HEK293T (cell line): ENCODE measurements at regions not wholly inside any gene's neighbourhood (a gene's known extent, or its start where the extent isn't known, plus 50 kb on each side); places are given as distances from the start of the nearest gene placed in this dataset.
"Not testable (repeated sequence)": the region's sequence is repeated elsewhere in the genome, so short reads cannot be mapped to it uniquely, and the experiment has no call there.

Source experiments
- CTCF ChIA-PET: fragments of 350-600 bp; formaldehyde crosslinking; extraction: SDS; loops from one replicate; lab custom pipeline; 2021; ENCODE audit warnings: antibody characterized with exemption, inconsistent platforms; lab: Yijun Ruan, JAX
- POLR2A ChIA-PET: fragments of 350-600 bp; formaldehyde crosslinking; extraction: SDS; loops from one replicate; lab custom pipeline; 2020; ENCODE audit warnings: antibody characterized with exemption, inconsistent platforms; lab: Yijun Ruan, JAX
- DNase-seq: peaks from one replicate; pipeline ENCODE4 v3.0.0; 2012; ENCODE audit warnings: mixed read lengths; ENCODE audit errors: extremely low spot score
- ARNT ChIP-seq: fragments of 450-650 bp; IDR thresholded peaks from 2 replicates; pipeline ENCODE4 v1.6.1; 2017; ENCODE audit warnings: mild to moderate bottlenecking
- BHLHE40 ChIP-seq: fragments of 450-650 bp; IDR thresholded peaks from 2 replicates; pipeline ENCODE4 v1.6.1; 2016; ENCODE audit warnings: mild to moderate bottlenecking, moderate library complexity, borderline replicate concordance
- CTBP1 ChIP-seq: fragments of 450-650 bp; IDR thresholded peaks from 2 replicates; pipeline ENCODE4 v1.6.1; 2016; ENCODE audit warnings: borderline replicate concordance
- ELF4 ChIP-seq: fragments of 450-650 bp; IDR thresholded peaks from 2 replicates; pipeline ENCODE4 v1.6.1; 2017; ENCODE audit warnings: antibody characterized with exemption
- FOXA1 ChIP-seq: fragments of 450-650 bp; IDR thresholded peaks from 2 replicates; pipeline ENCODE4 v1.6.1; 2016; ENCODE audit warnings: mild to moderate bottlenecking
- FOXK2 ChIP-seq: fragments of 450-650 bp; IDR thresholded peaks from 2 replicates; pipeline ENCODE4 v1.6.1; 2016; ENCODE audit warnings: mild to moderate bottlenecking
- FOXM1 ChIP-seq: fragments of 450-650 bp; IDR thresholded peaks from 2 replicates; pipeline ENCODE4 v1.6.1; 2017; ENCODE audit warnings: mild to moderate bottlenecking, borderline replicate concordance
- HDGF ChIP-seq: fragments of 450-650 bp; IDR thresholded peaks from 2 replicates; pipeline ENCODE4 v1.6.1; 2017; ENCODE audit warnings: antibody characterized with exemption, borderline replicate concordance
- L3MBTL2 ChIP-seq: fragments of 450-650 bp; conservative IDR thresholded peaks from 2 replicates; pipeline ENCODE4 v1.6.1; 2016; ENCODE audit warnings: mild to moderate bottlenecking
- LEF1 ChIP-seq: fragments of 450-650 bp; IDR thresholded peaks from 2 replicates; pipeline ENCODE4 v1.6.1; 2017; ENCODE audit warnings: mild to moderate bottlenecking, borderline replicate concordance
- NFRKB ChIP-seq: fragments of 450-650 bp; IDR thresholded peaks from 2 replicates; pipeline ENCODE4 v1.6.1; 2016; ENCODE audit warnings: mild to moderate bottlenecking, moderate library complexity
- SP1 ChIP-seq: fragments of 450-650 bp; IDR thresholded peaks from 2 replicates; pipeline ENCODE4 v1.6.1; 2017
- SUZ12 ChIP-seq: fragments of 450-650 bp; IDR thresholded peaks from 2 replicates; pipeline ENCODE4 v1.6.1; 2016; ENCODE audit warnings: mild to moderate bottlenecking
- TARDBP ChIP-seq: fragments of 450-650 bp; IDR thresholded peaks from 2 replicates; pipeline ENCODE4 v1.6.1; 2016
- ZNF384 ChIP-seq: fragments of 450-650 bp; IDR thresholded peaks from 2 replicates; pipeline ENCODE4 v1.6.1; 2016
- TF ChIP-seq, protein P1 (sequence below): fragments of 450-650 bp; IDR thresholded peaks from 2 replicates; pipeline ENCODE4 v1.6.1; 2016

DNA sequence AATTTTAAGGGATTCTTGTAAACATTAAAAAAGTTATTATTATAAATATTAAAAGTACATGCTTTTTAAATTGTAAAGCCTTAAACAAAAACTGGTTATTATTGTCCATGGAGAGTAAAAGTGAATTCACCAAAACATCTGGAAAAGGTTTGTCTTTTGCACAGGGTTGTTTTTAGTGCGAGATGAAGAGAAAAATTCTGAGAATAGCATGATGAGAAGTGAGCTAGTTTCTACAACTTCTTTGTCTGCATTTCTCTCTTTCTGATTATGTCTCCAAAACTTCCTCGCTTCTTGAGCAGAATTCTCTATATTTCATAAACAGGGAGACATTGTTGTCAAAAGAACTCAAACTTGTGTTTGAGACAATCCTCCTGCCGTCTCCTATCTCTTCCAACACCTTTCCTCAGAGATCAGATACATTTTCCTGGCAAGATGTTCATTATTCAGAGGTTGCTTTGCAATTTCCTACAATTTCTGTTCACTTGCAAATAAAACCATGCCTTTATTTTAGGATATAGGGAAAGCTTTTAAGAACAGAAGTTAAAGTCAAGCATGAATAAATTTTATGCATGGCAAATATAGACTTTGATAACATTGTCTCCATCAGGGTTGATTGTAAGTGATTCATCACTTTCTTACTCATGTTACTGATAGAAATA lies 372.1 kb upstream of the NPVF start:
- TF ChIP-seq ARNT (no peak), SUZ12 (no peak), HDGF (no peak), L3MBTL2 (no peak), ZNF384 (no peak), CTBP1 (no peak), ELF4 (no peak), BHLHE40 (no peak), TARDBP (no peak), NFRKB (no peak)
- TF ChIP-seq, protein P1, sequence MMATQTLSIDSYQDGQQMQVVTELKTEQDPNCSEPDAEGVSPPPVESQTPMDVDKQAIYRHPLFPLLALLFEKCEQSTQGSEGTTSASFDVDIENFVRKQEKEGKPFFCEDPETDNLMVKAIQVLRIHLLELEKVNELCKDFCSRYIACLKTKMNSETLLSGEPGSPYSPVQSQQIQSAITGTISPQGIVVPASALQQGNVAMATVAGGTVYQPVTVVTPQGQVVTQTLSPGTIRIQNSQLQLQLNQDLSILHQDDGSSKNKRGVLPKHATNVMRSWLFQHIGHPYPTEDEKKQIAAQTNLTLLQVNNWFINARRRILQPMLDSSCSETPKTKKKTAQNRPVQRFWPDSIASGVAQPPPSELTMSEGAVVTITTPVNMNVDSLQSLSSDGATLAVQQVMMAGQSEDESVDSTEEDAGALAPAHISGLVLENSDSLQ, result no peak
- POLR2A ChIA-PET, result no interaction called here
- no peak for DNase-seq
- CTCF ChIA-PET, result no interaction called here

DNA sequence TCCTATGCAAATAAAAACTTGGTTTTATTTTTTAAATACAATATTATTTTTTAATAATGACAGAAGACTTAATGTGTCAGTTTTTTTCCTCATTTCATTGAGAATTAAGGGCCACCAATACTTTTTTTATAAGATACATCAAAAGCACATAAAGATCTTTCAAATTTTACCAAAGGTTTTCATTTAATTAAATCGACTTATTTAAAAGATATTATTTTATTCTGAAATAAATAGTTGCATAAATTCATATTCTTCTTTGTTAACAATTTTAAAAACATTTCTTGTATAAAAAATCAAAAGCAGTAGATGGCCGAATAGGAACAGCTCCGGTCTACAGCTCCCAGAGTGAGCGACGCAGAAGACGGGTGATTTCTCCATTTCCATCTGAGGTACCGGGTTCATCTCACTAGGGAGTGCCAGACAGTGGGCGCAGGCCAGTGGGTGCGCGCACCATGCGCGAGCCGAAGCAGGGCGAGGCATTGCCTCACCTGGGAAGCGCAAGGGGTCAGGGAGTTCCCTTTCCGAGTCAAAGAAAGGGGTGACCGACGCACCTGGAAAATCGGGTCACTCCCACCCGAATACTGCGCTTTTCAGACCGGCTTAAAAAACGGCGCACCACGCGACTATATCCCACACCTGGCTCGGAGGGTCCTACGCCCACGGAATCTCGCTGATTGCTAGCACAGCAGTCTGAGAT lies 374.6 kb upstream of the NPVF start:
- DNase-seq, CTCF ChIA-PET: not testable (repeated sequence)
- POLR2A ChIA-PET, result interaction anchor here (0.7 to 0.9 kb wide), 2 partner anchors 22 to 125 kb away, joined by 3 read pairs; no protein-coding TSS in a partner anchor
- peak; percentile 40; the same call in 1 of the 2 replicates for TF ChIP-seq L3MBTL2

DNA sequence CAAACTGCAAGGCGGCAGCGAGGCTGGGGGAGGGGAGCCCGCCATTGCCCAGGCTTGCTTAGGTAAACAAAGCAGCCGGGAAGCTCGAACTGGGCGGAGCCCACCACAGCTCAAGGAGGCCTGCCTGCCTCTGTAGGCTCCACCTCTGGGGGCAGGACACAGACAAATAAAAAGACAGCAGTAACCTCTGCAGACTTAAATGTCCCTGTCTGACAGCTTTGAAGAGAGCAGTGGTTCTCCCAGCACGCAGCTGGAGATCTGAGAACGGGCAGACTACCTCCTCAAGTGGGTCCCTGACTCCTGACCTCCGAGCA lies 375.1 kb upstream of the NPVF start:
- CTCF ChIA-PET, DNase-seq: not testable (repeated sequence)
- POLR2A ChIA-PET, result interaction anchor here (0.9 kb wide), 1 partner anchor 124 kb away, joined by 3 read pairs; no protein-coding TSS in a partner anchor
- TF ChIP-seq L3MBTL2, result 0 out of 2 replicates have a peak, but pooled peaks have one; percentile 7

GRCh38 chr7:25611196-25611595 lies 382.9 kb upstream of the NPVF start:
- TF ChIP-seq BHLHE40, result no peak
- no peak for TF ChIP-seq L3MBTL2
- no peak for TF ChIP-seq TARDBP
- TF ChIP-seq ELF4, result no peak
- TF ChIP-seq NFRKB, result no peak
- no peak for TF ChIP-seq ZNF384
- TF ChIP-seq HDGF, result no peak
- no peak for TF ChIP-seq SUZ12
- TF ChIP-seq FOXA1, result no peak
- no peak for TF ChIP-seq FOXK2
- CTCF ChIA-PET, result no interaction called here
- POLR2A ChIA-PET, result no interaction called here
- DNase-seq, result no peak

DNA sequence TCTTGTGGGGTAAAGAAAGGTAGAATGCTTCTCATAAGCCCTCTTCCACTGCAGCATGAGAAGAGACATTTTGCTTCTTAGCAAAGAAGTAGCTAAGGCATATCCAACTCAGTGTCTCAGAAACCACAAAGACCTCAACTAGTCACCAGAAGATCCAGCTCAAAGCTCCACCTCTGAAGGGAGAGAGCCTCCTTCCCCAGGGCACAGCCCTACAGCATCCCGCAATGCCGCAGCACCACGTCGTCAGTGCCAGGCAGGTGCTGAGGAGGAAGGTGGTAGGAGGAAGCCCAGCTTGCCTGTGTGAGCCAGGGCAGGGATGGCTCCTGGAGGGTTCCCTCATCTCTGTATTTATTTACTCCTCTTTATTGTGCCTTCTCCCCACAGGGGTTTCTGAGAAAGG lies 385.6 kb upstream of the NPVF start:
- POLR2A ChIA-PET, result no interaction called here
- TF ChIP-seq CTBP1 (no peak), FOXM1 (no peak), BHLHE40 (no peak), SP1 (no peak), FOXA1 (no peak), FOXK2 (no peak), NFRKB (no peak)
- TF ChIP-seq, protein P1, result no peak
- CTCF ChIA-PET, result interaction anchor here (0.5 kb wide), 1 partner anchor 427 kb away, joined by 3 read pairs; no protein-coding TSS in a partner anchor
- no peak for DNase-seq

- DNase-seq, result no peak
- POLR2A ChIA-PET, result no interaction called here
Observed at GRCh38 chr7:25614415-25614814, 386.1 kb upstream of the NPVF start.

More at GRCh38 chr7:25614415-25614814, 386.1 kb upstream of the NPVF start:
- CTCF ChIA-PET, result interaction anchor here (0.5 to 1.7 kb wide), 2 partner anchors 18 to 428 kb away, joined by 3 to 4 read pairs; no protein-coding TSS in a partner anchor
- TF ChIP-seq LEF1, result no peak
- TF ChIP-seq FOXA1, result no peak
- no peak for TF ChIP-seq BHLHE40
- TF ChIP-seq FOXK2, result no peak
- no peak for TF ChIP-seq TARDBP
- TF ChIP-seq, protein P1, result no peak
- no peak for TF ChIP-seq L3MBTL2
- TF ChIP-seq SUZ12, result no peak
- TF ChIP-seq NFRKB, result no peak
- no peak for TF ChIP-seq HDGF
- TF ChIP-seq FOXM1, result no peak
- no peak for TF ChIP-seq ARNT
